ENCODE measurements at regions not wholly inside any gene's neighbourhood (a gene's known extent, or its start where the extent isn't known, plus 50 kb on each side); places are given as distances from the start of the nearest gene placed in this dataset.

DNA sequence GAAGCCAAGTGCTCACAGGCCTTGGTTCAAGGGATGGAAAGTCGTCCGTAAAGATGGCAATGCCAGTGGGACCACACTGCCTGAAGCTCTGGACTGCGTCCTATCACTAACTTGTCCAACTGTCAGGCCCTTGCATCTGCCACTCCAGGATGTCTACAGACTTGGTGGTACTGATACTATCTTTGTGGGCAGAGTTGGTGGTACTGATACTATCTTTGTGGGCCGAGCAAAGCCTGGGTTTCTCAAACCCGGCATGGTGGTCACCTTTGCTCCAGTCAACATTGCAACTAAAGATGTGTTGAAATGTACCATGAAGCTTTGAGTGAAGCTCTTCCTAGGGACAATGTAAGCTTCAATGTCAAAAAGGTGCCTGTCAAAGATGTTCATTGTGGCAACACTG, 128.4 kb upstream of the SEL1L start:
- TF ChIP-seq, protein P1, sequence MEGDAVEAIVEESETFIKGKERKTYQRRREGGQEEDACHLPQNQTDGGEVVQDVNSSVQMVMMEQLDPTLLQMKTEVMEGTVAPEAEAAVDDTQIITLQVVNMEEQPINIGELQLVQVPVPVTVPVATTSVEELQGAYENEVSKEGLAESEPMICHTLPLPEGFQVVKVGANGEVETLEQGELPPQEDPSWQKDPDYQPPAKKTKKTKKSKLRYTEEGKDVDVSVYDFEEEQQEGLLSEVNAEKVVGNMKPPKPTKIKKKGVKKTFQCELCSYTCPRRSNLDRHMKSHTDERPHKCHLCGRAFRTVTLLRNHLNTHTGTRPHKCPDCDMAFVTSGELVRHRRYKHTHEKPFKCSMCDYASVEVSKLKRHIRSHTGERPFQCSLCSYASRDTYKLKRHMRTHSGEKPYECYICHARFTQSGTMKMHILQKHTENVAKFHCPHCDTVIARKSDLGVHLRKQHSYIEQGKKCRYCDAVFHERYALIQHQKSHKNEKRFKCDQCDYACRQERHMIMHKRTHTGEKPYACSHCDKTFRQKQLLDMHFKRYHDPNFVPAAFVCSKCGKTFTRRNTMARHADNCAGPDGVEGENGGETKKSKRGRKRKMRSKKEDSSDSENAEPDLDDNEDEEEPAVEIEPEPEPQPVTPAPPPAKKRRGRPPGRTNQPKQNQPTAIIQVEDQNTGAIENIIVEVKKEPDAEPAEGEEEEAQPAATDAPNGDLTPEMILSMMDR (IDR thresholded peaks at IDR 0.05): no peak
- no peak for TF ChIP-seq POLR2A (IDR thresholded peaks at IDR 0.05)
